ENCODE measurements at regions not wholly inside any gene's neighbourhood (a gene's known extent, or its start where the extent isn't known, plus 50 kb on each side); places are given as distances from the start of the nearest gene placed in this dataset.

DNA sequence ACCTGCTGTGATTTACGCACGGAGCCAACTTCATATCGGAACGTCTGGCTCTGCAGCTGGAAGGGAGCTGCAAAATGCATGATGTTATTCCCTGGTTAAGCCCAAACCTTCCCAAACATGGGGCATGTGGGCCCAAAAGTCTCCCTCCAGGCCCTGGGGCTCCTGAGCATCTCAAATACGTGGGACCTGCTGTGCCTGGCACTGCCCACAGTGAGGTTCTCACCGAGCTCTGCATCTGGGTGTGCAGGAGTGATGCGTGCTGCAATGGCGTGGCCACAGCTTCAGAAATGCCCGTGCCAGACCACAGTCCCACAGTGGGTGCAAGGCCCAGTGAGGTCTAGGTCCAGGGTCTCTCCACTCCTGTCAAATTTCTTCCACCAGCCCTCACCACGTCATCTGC lies 503.3 kb downstream of the EIPR1 start:
- no TSS peak for BruUV-seq (replicated peaks)
- Histone ChIP-seq H3K9me3 (ENCODE audit: insufficient read depth, low read depth) (no peaks in the 10 kb centered on the region), H2AFZ (no peak overlapping the region), H3K4me2 (no peak overlapping the region), H3K79me2 (ENCODE audit: low read depth) (no peaks in the 10 kb centered on the region), H3F3A (ENCODE audit: insufficient read depth, low read depth) (no peaks in the 10 kb centered on the region), H3K4me3 (no peak overlapping the region), H3K27me3 (ENCODE audit: insufficient read depth, low read depth) (peaks cover 99% of the 10 kb centered on the region), H3K9me2 (ENCODE audit: insufficient read depth) (no peaks in the 10 kb centered on the region), H3K36me3 (ENCODE audit: low read depth) (no peaks in the 10 kb centered on the region), H4K20me1 (ENCODE audit: insufficient read depth) (no peaks in the 10 kb centered on the region), H3K4me1 (replicated peaks; ENCODE audit: insufficient read depth) (no peaks in the 10 kb centered on the region), H3K27ac (no peak overlapping the region)
- no peak for TF ChIP-seq EZH2 (IDR thresholded peaks at IDR 0.05; ENCODE audit: low read depth)
- TF ChIP-seq, protein P1, sequence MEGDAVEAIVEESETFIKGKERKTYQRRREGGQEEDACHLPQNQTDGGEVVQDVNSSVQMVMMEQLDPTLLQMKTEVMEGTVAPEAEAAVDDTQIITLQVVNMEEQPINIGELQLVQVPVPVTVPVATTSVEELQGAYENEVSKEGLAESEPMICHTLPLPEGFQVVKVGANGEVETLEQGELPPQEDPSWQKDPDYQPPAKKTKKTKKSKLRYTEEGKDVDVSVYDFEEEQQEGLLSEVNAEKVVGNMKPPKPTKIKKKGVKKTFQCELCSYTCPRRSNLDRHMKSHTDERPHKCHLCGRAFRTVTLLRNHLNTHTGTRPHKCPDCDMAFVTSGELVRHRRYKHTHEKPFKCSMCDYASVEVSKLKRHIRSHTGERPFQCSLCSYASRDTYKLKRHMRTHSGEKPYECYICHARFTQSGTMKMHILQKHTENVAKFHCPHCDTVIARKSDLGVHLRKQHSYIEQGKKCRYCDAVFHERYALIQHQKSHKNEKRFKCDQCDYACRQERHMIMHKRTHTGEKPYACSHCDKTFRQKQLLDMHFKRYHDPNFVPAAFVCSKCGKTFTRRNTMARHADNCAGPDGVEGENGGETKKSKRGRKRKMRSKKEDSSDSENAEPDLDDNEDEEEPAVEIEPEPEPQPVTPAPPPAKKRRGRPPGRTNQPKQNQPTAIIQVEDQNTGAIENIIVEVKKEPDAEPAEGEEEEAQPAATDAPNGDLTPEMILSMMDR (conservative IDR thresholded peaks at IDR 0.05): no peak
- CTCF ChIA-PET: no interaction called here
- POLR2A ChIA-PET (ENCODE audit: unreplicated experiment): no interaction called here
- intact Hi-C loops (cut with micrococcal nuclease; ENCODE audit: unreplicated experiment): no loop called here
- DNase-seq: no peak

DNA sequence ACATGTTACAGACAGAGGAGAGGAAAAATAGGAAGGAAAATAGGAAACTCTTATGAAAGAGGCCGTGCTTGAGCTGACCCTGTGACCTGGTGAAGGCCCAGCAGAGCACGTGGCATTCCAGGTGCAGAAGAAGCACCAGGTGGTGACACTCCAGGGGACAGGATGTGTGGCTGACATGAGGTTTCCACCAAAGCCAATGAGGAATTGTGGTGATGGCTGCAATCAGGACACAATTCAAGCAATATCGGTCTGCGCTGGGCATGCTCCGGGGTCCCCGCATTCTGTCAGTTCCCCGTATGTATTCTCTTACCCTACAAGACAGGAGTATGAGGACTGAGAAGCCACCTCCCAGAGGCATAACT lies 504.2 kb downstream of the EIPR1 start:
- Histone ChIP-seq H3K36me3 (ENCODE audit: low read depth) (no peaks in the 10 kb centered on the region), H3F3A (ENCODE audit: insufficient read depth, low read depth) (no peaks in the 10 kb centered on the region), H3K27ac (no peak overlapping the region), H3K9me2 (ENCODE audit: insufficient read depth) (no peaks in the 10 kb centered on the region), H3K4me2 (no peak overlapping the region), H3K27me3 (ENCODE audit: insufficient read depth, low read depth) (peaks cover 100% of the 10 kb centered on the region), H3K9me3 (ENCODE audit: insufficient read depth, low read depth) (no peaks in the 10 kb centered on the region), H3K4me3 (no peak overlapping the region), H3K4me1 (replicated peaks; ENCODE audit: insufficient read depth) (no peaks in the 10 kb centered on the region), H2AFZ (no peak overlapping the region), H3K79me2 (ENCODE audit: low read depth) (no peaks in the 10 kb centered on the region), H4K20me1 (ENCODE audit: insufficient read depth) (no peaks in the 10 kb centered on the region)
- DNase-seq: no peak
- TF ChIP-seq EZH2 (IDR thresholded peaks at IDR 0.05; ENCODE audit: low read depth): no peak
- TF ChIP-seq, protein P1 (conservative IDR thresholded peaks at IDR 0.05): no peak
- CTCF ChIA-PET: no interaction called here
- no TSS peak for BruUV-seq (replicated peaks)
- POLR2A ChIA-PET (ENCODE audit: unreplicated experiment): no interaction called here
- intact Hi-C loops (cut with micrococcal nuclease; ENCODE audit: unreplicated experiment): no loop called here

DNA sequence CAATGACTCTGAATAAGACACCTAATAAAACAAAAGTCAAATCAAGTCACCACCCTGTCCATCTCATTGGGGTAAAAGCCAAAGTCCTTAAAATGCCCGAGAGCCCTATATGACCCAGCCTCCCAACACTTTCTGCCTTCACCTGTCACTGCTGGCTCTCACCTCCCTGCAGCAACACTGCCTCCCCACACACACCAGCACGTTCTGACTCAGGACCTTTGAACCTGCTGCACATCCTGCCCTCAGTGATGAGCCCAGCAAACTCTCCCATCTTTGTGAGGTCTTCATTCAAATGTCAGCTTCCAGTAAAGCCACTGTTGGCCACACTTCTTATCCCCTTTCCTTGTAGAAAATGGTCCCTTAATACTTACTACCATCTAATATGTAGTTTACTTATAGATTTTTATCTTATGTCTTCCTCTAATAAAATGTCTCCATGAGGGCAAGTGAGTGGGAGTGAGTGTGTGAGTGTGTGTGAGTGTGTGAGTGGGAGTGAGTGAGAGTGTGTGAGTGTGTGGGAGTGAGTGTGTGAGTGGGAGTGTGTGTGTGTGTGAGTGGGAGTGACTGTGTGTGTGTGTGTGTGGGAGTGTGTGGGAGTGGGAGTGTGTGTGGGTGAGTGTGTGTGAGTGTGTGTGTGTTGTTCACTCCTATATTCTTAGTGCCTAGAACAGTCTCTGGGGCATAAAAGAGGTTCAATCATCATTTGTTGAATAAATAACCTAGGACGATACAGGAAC lies 504.7 kb downstream of the EIPR1 start:
- intact Hi-C loops (cut with micrococcal nuclease; ENCODE audit: unreplicated experiment): no loop called here
- no peaks in the 10 kb centered on the region for H3F3A ChIP-seq (ENCODE audit: insufficient read depth, low read depth)
- no peak overlapping the region for H2AFZ ChIP-seq
- BruUV-seq (replicated peaks): no TSS peak
- H3K4me2 ChIP-seq: no peak overlapping the region
- H3K9me3 ChIP-seq (ENCODE audit: insufficient read depth, low read depth): no peaks in the 10 kb centered on the region
- no peak overlapping the region for H3K4me3 ChIP-seq
- CTCF ChIA-PET: no interaction called here
- H4K20me1 ChIP-seq (ENCODE audit: insufficient read depth): no peaks in the 10 kb centered on the region
- H3K27ac ChIP-seq: no peak overlapping the region
- TF ChIP-seq, protein P1 (conservative IDR thresholded peaks at IDR 0.05): no peak
- TF ChIP-seq EZH2 (IDR thresholded peaks at IDR 0.05; ENCODE audit: low read depth): no peak
- H3K79me2 ChIP-seq (ENCODE audit: low read depth): no peaks in the 10 kb centered on the region
- H3K9me2 ChIP-seq (ENCODE audit: insufficient read depth): no peaks in the 10 kb centered on the region
- peaks cover 100% of the 10 kb centered on the region for H3K27me3 ChIP-seq (ENCODE audit: insufficient read depth, low read depth)
- POLR2A ChIA-PET (ENCODE audit: unreplicated experiment): no interaction called here
- DNase-seq: no peak
- H3K36me3 ChIP-seq (ENCODE audit: low read depth): no peaks in the 10 kb centered on the region
- H3K4me1 ChIP-seq (replicated peaks; ENCODE audit: insufficient read depth): no peaks in the 10 kb centered on the region

Data from PC-9 (cell line).